ENCODE measurements at regions not wholly inside any gene's neighbourhood (a gene's known extent, or its start where the extent isn't known, plus 50 kb on each side); places are given as distances from the start of the nearest gene placed in this dataset.

- TF ChIP-seq CTCF (IDR thresholded peaks at IDR 0.05), result no peak
- TF ChIP-seq POLR2A (IDR thresholded peaks at IDR 0.05), result no peak
These were observed 82.4 kb upstream of the SLC13A1 start for GRCh38 chr7:123282181-123282580.

All from upper lobe of left lung (tissue), 4 donors.